GM06990 (cell line): ENCODE measurements at regions not wholly inside any gene's neighbourhood (a gene's known extent, or its start where the extent isn't known, plus 50 kb on each side); places are given as distances from the start of the nearest gene placed in this dataset.

Source experiments
- DNase-seq: peaks from one replicate; pipeline ENCODE4 v3.0.0-alpha.2; 2011; ENCODE audit not compliant: insufficient read length; ENCODE audit errors: extremely low read depth
- H3K27me3 ChIP-seq: replicated peaks from 2 replicates; pipeline ENCODE4 v1.6.0; 2011; ENCODE audit warnings: low read length; ENCODE audit not compliant: control insufficient read depth, insufficient read depth
- H3K36me3 ChIP-seq: 2 replicates; pipeline ENCODE4 v1.5.1; 2011; ENCODE audit warnings: low read length; ENCODE audit not compliant: control insufficient read depth, insufficient read depth
- H3K4me3 ChIP-seq: replicated peaks from 2 replicates; pipeline ENCODE4 v1.5.1; 2011; ENCODE audit warnings: low read depth, mild to moderate bottlenecking, control low read depth, low read length
- CTCF ChIP-seq: IDR thresholded peaks from 2 replicates; pipeline ENCODE4 v1.5.1; 2011; ENCODE audit warnings: low read length, control low read depth, mild to moderate bottlenecking, inconsistent platforms; ENCODE audit not compliant: insufficient read depth, poor library complexity, severe bottlenecking

GRCh38 chr6:160911949-160912348 lies 79.6 kb upstream of the MAP3K4 start:
- no peaks in the 10 kb centered on the region for H3K27me3 ChIP-seq

DNA sequence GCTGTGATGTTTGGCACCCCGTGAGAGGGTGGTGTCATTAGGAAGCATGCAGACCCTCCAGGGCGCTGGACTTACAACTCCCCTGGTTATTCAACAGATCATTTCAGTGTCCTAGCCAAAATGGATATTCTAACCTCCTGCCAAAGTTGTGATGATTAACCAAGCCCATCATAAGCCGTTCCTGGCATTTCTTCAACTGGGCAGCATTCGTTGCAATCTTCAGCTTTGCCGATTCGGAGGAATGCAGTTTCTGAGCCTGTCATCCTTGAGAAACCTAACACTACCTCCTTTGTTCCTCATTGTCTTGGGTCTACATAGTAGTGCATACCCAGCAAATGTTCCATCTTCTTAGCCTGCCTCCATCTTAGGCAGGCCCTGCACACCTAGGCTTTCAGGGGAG lies 79.2 kb upstream of the MAP3K4 start:
- DNase-seq = no peak
- no peak for TF ChIP-seq CTCF
- H3K27me3 ChIP-seq = no peaks in the 10 kb centered on the region
- no peak overlapping the region for H3K4me3 ChIP-seq
- H3K36me3 ChIP-seq = no peaks in the 10 kb centered on the region

More at GRCh38 chr6:160911949-160912348, 79.6 kb upstream of the MAP3K4 start:
- DNase-seq = no peak
- no peak for TF ChIP-seq CTCF
- Histone ChIP-seq H3K4me3 (no peak overlapping the region), H3K36me3 (no peaks in the 10 kb centered on the region)

- H3K36me3 ChIP-seq = no peaks in the 10 kb centered on the region
- H3K27me3 ChIP-seq = no peaks in the 10 kb centered on the region
- TF ChIP-seq CTCF = no peak
- H3K4me3 ChIP-seq = no peak overlapping the region
- DNase-seq = no peak
These were observed 74.0 kb upstream of the MAP3K4 start for GRCh38 chr6:160917572-160917971.

DNA sequence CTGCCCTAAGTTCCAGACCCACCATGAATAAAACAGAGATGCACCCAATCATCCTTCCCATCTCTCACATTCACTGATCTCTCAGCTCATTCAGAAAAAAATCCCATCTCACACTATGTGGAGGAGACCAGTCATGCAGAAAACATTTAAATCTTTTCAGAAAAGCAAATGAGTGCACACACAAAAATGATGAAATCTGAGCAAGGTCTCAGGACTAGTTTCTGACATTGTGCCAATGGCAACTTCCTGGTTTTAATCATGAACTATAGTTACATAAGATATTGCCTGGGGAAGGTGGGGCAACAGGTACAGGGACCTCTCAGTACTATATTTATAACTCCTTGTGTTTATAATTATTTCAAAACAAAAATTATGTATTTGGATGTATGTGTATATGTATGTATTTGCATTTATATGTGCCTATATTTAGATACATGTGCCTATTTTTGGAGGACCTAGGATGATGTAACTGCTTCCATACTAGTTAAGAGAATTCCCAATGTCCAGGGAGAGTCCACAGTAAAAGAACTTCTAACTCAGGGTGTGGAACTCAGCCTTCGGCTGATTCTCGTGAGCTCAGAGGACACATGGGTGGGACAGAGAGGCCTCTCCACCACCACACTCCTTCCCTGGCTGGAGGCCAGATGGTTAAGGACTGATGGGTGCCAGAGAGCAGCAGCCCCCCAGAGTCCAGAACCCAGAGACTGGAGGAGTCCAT lies 71.7 kb upstream of the MAP3K4 start:
- Histone ChIP-seq H3K36me3 (no peaks in the 10 kb centered on the region), H3K4me3 (no peak overlapping the region), H3K27me3 (no peaks in the 10 kb centered on the region)
- DNase-seq = no peak
- no peak for TF ChIP-seq CTCF

GRCh38 chr6:160921095-160921494 lies 70.5 kb upstream of the MAP3K4 start:
- H3K27me3 ChIP-seq = no peaks in the 10 kb centered on the region
- DNase-seq = no peak
- no peak overlapping the region for H3K4me3 ChIP-seq
- no peaks in the 10 kb centered on the region for H3K36me3 ChIP-seq
- TF ChIP-seq CTCF = no peak
